CD4-positive, alpha-beta memory T cell (primary cell): ENCODE measurements at regions not wholly inside any gene's neighbourhood (a gene's known extent, or its start where the extent isn't known, plus 50 kb on each side); places are given as distances from the start of the nearest gene placed in this dataset.

Experiments used
- CTCF ChIA-PET: fragments of 350-600 bp; sonication (Branson Sonifier 250); formaldehyde crosslinking; loops from one replicate; lab custom pipeline; 2021; ENCODE audit warnings: inconsistent platforms; ENCODE audit not compliant: partially characterized antibody; lab: Charles Lee
- POLR2A ChIA-PET: fragments of 350-600 bp; sonication (Branson Sonifier 250); formaldehyde crosslinking; loops from one replicate; lab custom pipeline; 2021; ENCODE audit not compliant: partially characterized antibody; lab: Charles Lee
- DNase-seq, 5 donors: peaks; one replicate each; pipeline versions ENCODE4 v3.0.0 to v3.0.0-alpha.2; 2020 to 2022; ENCODE audit warnings: mixed read lengths in 1 of 5
- H3K27ac ChIP-seq: one replicate; pipeline ENCODE4 v1.7.0; 2013; ENCODE audit warnings: low read depth, low read length
- H3K27me3 ChIP-seq: 2 replicates; pipeline ENCODE4 v1.7.0; 2013; ENCODE audit warnings: mild to moderate bottlenecking, low read length, moderate library complexity; ENCODE audit not compliant: insufficient read depth
- H3K36me3 ChIP-seq: 2 replicates; pipeline ENCODE4 v1.7.0; 2013; ENCODE audit warnings: mild to moderate bottlenecking, low read length, moderate library complexity; ENCODE audit not compliant: insufficient read depth
- H3K4me1 ChIP-seq: 2 replicates; pipeline ENCODE4 v1.7.0; 2013; ENCODE audit warnings: mild to moderate bottlenecking, low read length, moderate library complexity; ENCODE audit not compliant: insufficient read depth
- H3K4me3 ChIP-seq, 2 donors: one replicate each; pipeline ENCODE4 v1.7.0; 2013; ENCODE audit warnings: low read length in 2 of 2, mild to moderate bottlenecking in 1 of 2
- H3K9me3 ChIP-seq, 2 donors: one replicate each; pipeline ENCODE4 v1.7.0; 2013; ENCODE audit warnings: low read length in 2 of 2, control low read depth in 1 of 2; ENCODE audit not compliant: control insufficient read depth in 1 of 2
- H3K27ac Mint-ChIP-seq, 7 donors: one replicate each; pipeline ENCODE4 v1.8.0; 2020 to 2021; ENCODE audit warnings: mixed read lengths in 7 of 7, mild to moderate bottlenecking in 6 of 7, inconsistent platforms in 3 of 7, moderate library complexity in 3 of 7
- H3K27me3 Mint-ChIP-seq, 2 donors: one replicate each; pipeline ENCODE4 v1.8.0; 2020 to 2021; ENCODE audit warnings: mixed read lengths in 2 of 2
- H3K36me3 Mint-ChIP-seq, 2 donors: one replicate each; pipeline ENCODE4 v1.8.0; 2020 to 2021; ENCODE audit warnings: mixed read lengths in 2 of 2, inconsistent platforms in 1 of 2, mild to moderate bottlenecking in 1 of 2
- H3K4me1 Mint-ChIP-seq, 4 donors: one replicate each; pipeline ENCODE4 v1.8.0; 2020 to 2021; ENCODE audit warnings: mixed read lengths in 4 of 4, mild to moderate bottlenecking in 1 of 4
- H3K4me3 Mint-ChIP-seq, 8 donors: one replicate each; pipeline ENCODE4 v1.8.0; 2020 to 2021; ENCODE audit warnings: mixed read lengths in 8 of 8, mild to moderate bottlenecking in 7 of 8, moderate library complexity in 6 of 8, inconsistent platforms in 3 of 8
- H3K9me3 Mint-ChIP-seq, 8 donors: one replicate each; pipeline ENCODE4 v1.8.0; 2020 to 2021; ENCODE audit warnings: mixed read lengths in 8 of 8, mild to moderate bottlenecking in 5 of 8, inconsistent platforms in 3 of 8, moderate library complexity in 1 of 8
- intact Hi-C: fragments of 100-400 bp; cut with micrococcal nuclease; formaldehyde crosslinking; loops from one replicate; pipeline ENCODE4 v1.15.1; 2023

GRCh38 chr13:105787632-105788031 lies 747.8 kb downstream of the EFNB2 start:
- Histone ChIP-seq H3K27ac (no peak overlapping the region), H3K27me3 (no peaks in the 10 kb centered on the region), H3K4me1 (no peaks in the 10 kb centered on the region), H3K4me3 (no peak overlapping the region), H3K36me3 (no peaks in the 10 kb centered on the region), H3K9me3 (no peaks in the 10 kb centered on the region)
- intact Hi-C loops, result no loop called here
- Mint-ChIP-seq H3K36me3 (no peaks in the 10 kb centered on the region), H3K27me3 (no peaks in the 10 kb centered on the region), H3K27ac (no peak overlapping the region), H3K4me1 (no peaks in the 10 kb centered on the region), H3K4me3 (no peak overlapping the region), H3K9me3 (peaks cover 0 to 7% (median under 1%) of the 10 kb centered on the region in 8 donors)
- POLR2A ChIA-PET, result no interaction called here
- CTCF ChIA-PET, result no interaction called here
- no peak for DNase-seq

GRCh38 chr13:105785436-105785835 lies 750.0 kb downstream of the EFNB2 start:
- Mint-ChIP-seq H3K27me3 (no peaks in the 10 kb centered on the region), H3K4me3 (no peak overlapping the region), H3K27ac (no peak overlapping the region), H3K9me3 (peaks cover 0 to 11% (median 0%) of the 10 kb centered on the region in 8 donors), H3K36me3 (no peaks in the 10 kb centered on the region), H3K4me1 (no peaks in the 10 kb centered on the region)
- Histone ChIP-seq H3K36me3 (no peaks in the 10 kb centered on the region), H3K27me3 (no peaks in the 10 kb centered on the region), H3K4me1 (no peaks in the 10 kb centered on the region), H3K27ac (no peak overlapping the region), H3K4me3 (no peak overlapping the region), H3K9me3 (no peaks in the 10 kb centered on the region)
- ChIA-PET CTCF (no interaction called here), POLR2A (no interaction called here)
- intact Hi-C loops, result no loop called here
- DNase-seq, result no peak

- no peaks in the 10 kb centered on the region for H3K27me3 Mint-ChIP-seq
- no peaks in the 10 kb centered on the region for H3K4me1 Mint-ChIP-seq
- Histone ChIP-seq H3K27me3 (no peaks in the 10 kb centered on the region), H3K4me1 (no peaks in the 10 kb centered on the region), H3K36me3 (no peaks in the 10 kb centered on the region), H3K4me3 (no peak overlapping the region), H3K9me3 (no peaks in the 10 kb centered on the region), H3K27ac (no peak overlapping the region)
- H3K9me3 Mint-ChIP-seq, result peaks cover 0 to 11% (median 0%) of the 10 kb centered on the region in 8 donors
- H3K4me3 Mint-ChIP-seq, result no peak overlapping the region
- H3K27ac Mint-ChIP-seq, result no peak overlapping the region
- DNase-seq, result no peak
- no peaks in the 10 kb centered on the region for H3K36me3 Mint-ChIP-seq
- ChIA-PET POLR2A (no interaction called here), CTCF (no interaction called here)
- intact Hi-C loops, result no loop called here
Measured at GRCh38 chr13:105783261-105783660, 752.2 kb downstream of the EFNB2 start.

DNA sequence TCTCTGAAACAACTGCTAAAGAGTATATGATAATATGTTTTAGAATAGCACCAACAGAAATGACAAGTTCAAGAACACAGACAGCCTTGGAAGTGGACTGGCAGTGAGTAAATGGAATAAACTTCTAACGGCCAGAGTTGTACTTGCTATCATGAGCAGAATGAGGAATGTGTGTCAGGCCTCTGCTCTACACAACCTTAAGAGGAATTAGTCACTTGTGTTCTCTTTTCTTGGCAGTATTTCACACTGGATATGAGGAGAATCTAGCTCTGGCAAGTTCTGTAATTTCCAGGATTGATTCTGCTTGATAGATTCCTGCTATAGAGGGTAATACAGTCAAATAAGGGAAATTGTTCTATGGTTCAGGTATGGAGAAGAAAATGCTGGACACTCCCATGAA lies 757.3 kb downstream of the EFNB2 start:
- H3K27me3 Mint-ChIP-seq, result no peaks in the 10 kb centered on the region
- no peaks in the 10 kb centered on the region for H3K36me3 Mint-ChIP-seq
- Histone ChIP-seq H3K27ac (no peak overlapping the region), H3K36me3 (no peaks in the 10 kb centered on the region), H3K4me1 (no peaks in the 10 kb centered on the region), H3K4me3 (no peak overlapping the region), H3K27me3 (no peaks in the 10 kb centered on the region), H3K9me3 (no peaks in the 10 kb centered on the region)
- no peak overlapping the region for H3K4me3 Mint-ChIP-seq
- intact Hi-C loops, result no loop called here
- CTCF ChIA-PET, result no interaction called here
- H3K9me3 Mint-ChIP-seq, result peaks cover 0 to 5% (median 0%) of the 10 kb centered on the region in 8 donors
- DNase-seq, result no peak
- H3K27ac Mint-ChIP-seq, result no peak overlapping the region
- no peaks in the 10 kb centered on the region for H3K4me1 Mint-ChIP-seq
- POLR2A ChIA-PET, result no interaction called here

GRCh38 chr13:105774739-105775460 lies 760.6 kb downstream of the EFNB2 start:
- H3K9me3 ChIP-seq, result no peaks in the 10 kb centered on the region
- no peaks in the 10 kb centered on the region for H3K27me3 ChIP-seq
- ChIA-PET POLR2A (no interaction called here), CTCF (no interaction called here)
- H3K27ac ChIP-seq, result no peak overlapping the region
- H3K4me1 ChIP-seq, result no peaks in the 10 kb centered on the region
- intact Hi-C loops, result no loop called here
- no peak overlapping the region for H3K4me3 Mint-ChIP-seq
- no peak for DNase-seq
- H3K36me3 Mint-ChIP-seq, result no peaks in the 10 kb centered on the region
- H3K4me3 ChIP-seq, result no peak overlapping the region
- H3K27me3 Mint-ChIP-seq, result no peaks in the 10 kb centered on the region
- H3K9me3 Mint-ChIP-seq, result peaks cover 0 to 5% (median 0%) of the 10 kb centered on the region in 8 donors
- H3K36me3 ChIP-seq, result no peaks in the 10 kb centered on the region
- no peaks in the 10 kb centered on the region for H3K4me1 Mint-ChIP-seq
- H3K27ac Mint-ChIP-seq, result no peak overlapping the region

GRCh38 chr13:105773863-105774538 lies 761.5 kb downstream of the EFNB2 start:
- no peak for DNase-seq
- no peak overlapping the region for H3K4me3 ChIP-seq
- Mint-ChIP-seq H3K27ac (no peak overlapping the region), H3K4me3 (no peak overlapping the region), H3K9me3 (peaks cover 0 to under 1% (median 0%) of the 10 kb centered on the region in 8 donors), H3K27me3 (no peaks in the 10 kb centered on the region), H3K4me1 (no peaks in the 10 kb centered on the region), H3K36me3 (no peaks in the 10 kb centered on the region)
- H3K27ac ChIP-seq, result no peak overlapping the region
- H3K36me3 ChIP-seq, result no peaks in the 10 kb centered on the region
- intact Hi-C loops, result no loop called here
- ChIA-PET CTCF (no interaction called here), POLR2A (no interaction called here)
- no peaks in the 10 kb centered on the region for H3K27me3 ChIP-seq
- H3K4me1 ChIP-seq, result no peaks in the 10 kb centered on the region
- no peaks in the 10 kb centered on the region for H3K9me3 ChIP-seq

DNA sequence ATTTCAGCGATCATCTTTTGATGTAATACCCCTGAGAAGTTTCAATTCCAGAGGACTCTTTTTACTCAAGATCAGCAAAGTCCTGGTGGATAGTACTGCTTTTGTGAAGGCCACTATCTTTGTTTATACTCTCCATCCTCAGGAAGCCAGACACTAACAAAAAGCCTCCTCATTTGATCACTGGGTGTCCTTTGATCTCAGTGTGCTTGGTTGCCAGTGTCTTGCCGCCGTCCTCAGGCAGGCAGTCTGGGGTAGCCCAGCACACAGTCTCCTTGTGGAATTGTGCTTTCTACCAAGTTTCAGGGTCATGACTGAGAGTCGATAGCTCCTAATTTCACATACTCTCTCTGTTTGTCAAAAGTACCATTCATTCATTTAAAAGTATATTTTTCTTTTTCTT lies 762.2 kb downstream of the EFNB2 start:
- no peaks in the 10 kb centered on the region for H3K27me3 ChIP-seq
- Mint-ChIP-seq H3K36me3 (no peaks in the 10 kb centered on the region), H3K9me3 (no peaks in the 10 kb centered on the region), H3K27me3 (no peaks in the 10 kb centered on the region), H3K27ac (no peak overlapping the region), H3K4me1 (no peaks in the 10 kb centered on the region), H3K4me3 (no peak overlapping the region)
- H3K9me3 ChIP-seq, result no peaks in the 10 kb centered on the region
- H3K36me3 ChIP-seq, result no peaks in the 10 kb centered on the region
- no peak for DNase-seq
- CTCF ChIA-PET, result no interaction called here
- no peaks in the 10 kb centered on the region for H3K4me1 ChIP-seq
- intact Hi-C loops, result no loop called here
- POLR2A ChIA-PET, result no interaction called here
- H3K4me3 ChIP-seq, result no peak overlapping the region
- no peak overlapping the region for H3K27ac ChIP-seq
